NCI-H748 (cell line): ENCODE measurements at regions not wholly inside any gene's neighbourhood (a gene's known extent, or its start where the extent isn't known, plus 50 kb on each side); places are given as distances from the start of the nearest gene placed in this dataset.

Experiments used
- DNase-seq: peaks from one replicate; lab custom pipeline; 2025; ENCODE audit not compliant: unreplicated experiment; lab: John Stamatoyannopoulos, UW

- peak; percentile 33 for DNase-seq
Measured at GRCh38 chr6:79307321-79308036, 73.0 kb upstream of the HMGN3 start.

- DNase-seq, result no peak
Measured at GRCh38 chr6:79305020-79305419, 70.5 kb upstream of the HMGN3 start.

- no peak for DNase-seq
Measured at GRCh38 chr6:79302341-79302740, 67.9 kb upstream of the HMGN3 start.

GRCh38 chr6:79301290-79301689 is 66.8 kb upstream of the HMGN3 start:
- no peak for DNase-seq

- no peak for DNase-seq
Measured at GRCh38 chr6:79296211-79296610, 61.7 kb upstream of the HMGN3 start.
